ENCODE measurements at regions not wholly inside any gene's neighbourhood (a gene's known extent, or its start where the extent isn't known, plus 50 kb on each side); places are given as distances from the start of the nearest gene placed in this dataset.

- TF ChIP-seq HDAC6 (IDR thresholded peaks at IDR 0.05; ENCODE audit: low read depth, low read length), result no peak
- no peak for TF ChIP-seq EZH2 (IDR thresholded peaks at IDR 0.05; ENCODE audit: low read depth, low read length, severe bottlenecking)
- no peak for TF ChIP-seq POLR2A (IDR thresholded peaks at IDR 0.05; ENCODE audit: control extremely low read depth in 1 of 2, low read depth in 2 of 2, low read length in 2 of 2)
- TF ChIP-seq TAF1 (IDR thresholded peaks at IDR 0.05; ENCODE audit: low read depth, low read length), result no peak
- no peak for TF ChIP-seq EP300 (IDR thresholded peaks at IDR 0.05; ENCODE audit: borderline replicate concordance in 1 of 2, low read depth in 2 of 2, low read length in 2 of 2)
- TF ChIP-seq RAD21 (IDR thresholded peaks at IDR 0.05 in 1 of 2, conservative IDR thresholded peaks at IDR 0.05 in 1 of 2; ENCODE audit: low read depth in 2 of 2, low read length in 2 of 2), result no peak
Measured at GRCh38 chr2:103887625-103888024, 966.3 kb upstream of the POU3F3 start.

All from H1 (cell line).